Endothelial cell of umbilical vein (primary cell): ENCODE measurements at regions not wholly inside any gene's neighbourhood (a gene's known extent, or its start where the extent isn't known, plus 50 kb on each side); places are given as distances from the start of the nearest gene placed in this dataset.

Source experiments
- BruUV-seq: library from RNA; stranded (reverse); fragments of 400-500 nt; replicated peaks from 2 replicates; lab custom pipeline; 2021; lab: Mats Ljungman, UMichigan
- CTCF ChIA-PET: fragments of 300-600, 350-600 bp; sonication (Branson Sonifier 250); formaldehyde crosslinking; loops from one replicate; lab custom pipeline; 2021; ENCODE audit warnings: antibody characterized with exemption, inconsistent platforms; lab: Charles Lee
- POLR2A ChIA-PET: fragments of 300-600, 350-600 bp; sonication (Branson Sonifier 250); formaldehyde crosslinking; loops from one replicate; lab custom pipeline; 2021; ENCODE audit warnings: antibody characterized with exemption, inconsistent platforms; lab: Charles Lee
- DNase-seq: peaks from one replicate; pipeline ENCODE4 v3.0.0-alpha.2; 2011; ENCODE audit warnings: low read depth, low spot score
- FAIRE-seq: peaks from 2 replicates; lab custom pipeline; 2011; peaks lifted over from hg19 to GRCh38; lab: Jason Lieb, UNC
- H2AFZ ChIP-seq: 2 replicates; pipeline ENCODE4 v1.6.0; 2012; ENCODE audit warnings: low read depth, low read length, control low read depth, inconsistent platforms
- H3K27ac ChIP-seq: 2 replicates; pipeline ENCODE4 v1.5.1; 2011; ENCODE audit warnings: low read depth, mild to moderate bottlenecking, control low read depth, low read length, moderate library complexity; ENCODE audit not compliant: insufficient read depth
- H3K27me3 ChIP-seq, 2 experiments: 2 replicates each; pipeline versions ENCODE4 v1.6.0 to v1.6.1; 2011; ENCODE audit warnings: low read length in 2 of 2, mixed read lengths in 1 of 2; ENCODE audit not compliant: control insufficient read depth in 2 of 2, insufficient read depth in 2 of 2
- H3K36me3 ChIP-seq, 2 experiments: 2 replicates in 1 of 2; 3 replicates in 1 of 2; pipeline ENCODE4 v1.5.1; 2011; ENCODE audit warnings: low read length in 2 of 2, mild to moderate bottlenecking in 1 of 2, moderate library complexity in 1 of 2; ENCODE audit not compliant: control insufficient read depth in 2 of 2, insufficient read depth in 2 of 2; ENCODE audit errors: extremely low read depth in 1 of 2
- H3K4me1 ChIP-seq: 3 replicates; pipeline ENCODE4 v1.5.1; 2011; ENCODE audit warnings: mild to moderate bottlenecking, low read length; ENCODE audit not compliant: control insufficient read depth, insufficient read depth; ENCODE audit errors: extremely low read depth
- H3K4me2 ChIP-seq: 2 replicates; pipeline ENCODE4 v1.6.1; 2011; ENCODE audit warnings: low read length, control low read depth, mixed read lengths; ENCODE audit not compliant: insufficient read depth
- H3K4me3 ChIP-seq, 3 experiments: fragments of 200-600 bp in 1 of 3; sonication (generic), shearing (Covaris generic) in 1 of 3; replicated peaks in 1 of 3; 2 replicates each; pipeline ENCODE4 v1.5.1; 2011 to 2016; ENCODE audit warnings: control low read depth in 3 of 3, low read length in 3 of 3, mild to moderate bottlenecking in 2 of 3, inconsistent platforms in 1 of 3, low read depth in 1 of 3, moderate library complexity in 1 of 3; ENCODE audit not compliant: insufficient read depth in 1 of 3
- H3K79me2 ChIP-seq: 2 replicates; pipeline ENCODE4 v1.6.0; 2012; ENCODE audit warnings: low read length, inconsistent platforms; ENCODE audit not compliant: control insufficient read depth, insufficient read depth
- H3K9ac ChIP-seq: replicated peaks from 2 replicates; pipeline ENCODE3; 2011; ENCODE audit warnings: low read length, control low read depth; ENCODE audit not compliant: insufficient read depth; ENCODE audit errors: extremely low read depth
- H3K9me1 ChIP-seq: replicated peaks from 3 replicates; pipeline ENCODE4 v1.6.0; 2011; ENCODE audit warnings: mild to moderate bottlenecking, low read length; ENCODE audit not compliant: control insufficient read depth, insufficient read depth; ENCODE audit errors: extremely low read depth
- H3K9me3 ChIP-seq: replicated peaks from 2 replicates; pipeline ENCODE4 v1.5.1; 2012; ENCODE audit warnings: low read length, inconsistent platforms; ENCODE audit not compliant: control insufficient read depth, insufficient read depth
- H4K20me1 ChIP-seq: replicated peaks from 2 replicates; pipeline ENCODE3; 2011; ENCODE audit warnings: mild to moderate bottlenecking, low read length; ENCODE audit not compliant: control insufficient read depth, insufficient read depth; ENCODE audit errors: extremely low read depth
- CTCF ChIP-seq, 2 donors: IDR thresholded peaks; 1 replicate in 1 of 2; 2 replicates in 1 of 2; pipeline ENCODE4 v1.5.1; 2011; ENCODE audit warnings: low read length in 2 of 2, mild to moderate bottlenecking in 2 of 2, moderate library complexity in 2 of 2, control low read depth in 1 of 2, inconsistent platforms in 1 of 2, low read depth in 1 of 2; ENCODE audit not compliant: insufficient read depth in 1 of 2; ENCODE audit errors: extremely low read depth in 1 of 2
- EZH2 ChIP-seq: IDR thresholded peaks from 2 replicates; pipeline ENCODE4 v1.6.1; 2012; ENCODE audit warnings: borderline replicate concordance, low read depth, mild to moderate bottlenecking, moderate library complexity, low read length, inconsistent platforms; ENCODE audit not compliant: severe bottlenecking
- FOS ChIP-seq: IDR thresholded peaks from 2 replicates; pipeline ENCODE4 v1.6.1; 2011; ENCODE audit warnings: mild to moderate bottlenecking, low read length, moderate library complexity, borderline replicate concordance; ENCODE audit not compliant: insufficient read depth
- GATA2 ChIP-seq: IDR thresholded peaks from 2 replicates; pipeline ENCODE4 v1.7.0; 2011; ENCODE audit warnings: low read depth, mild to moderate bottlenecking, moderate library complexity, mixed read lengths, low read length; ENCODE audit not compliant: insufficient read length, insufficient read depth
- JUN ChIP-seq: IDR thresholded peaks from 2 replicates; pipeline ENCODE4 v1.6.1; 2011; ENCODE audit warnings: borderline replicate concordance, low read depth; ENCODE audit not compliant: insufficient read length, insufficient read depth
- MAX ChIP-seq: IDR thresholded peaks from 2 replicates; pipeline ENCODE4 v1.6.1; 2011; ENCODE audit not compliant: insufficient read depth, insufficient read length
- MYC ChIP-seq: IDR thresholded peaks from one replicate; pipeline ENCODE4 v1.6.1; 2011; ENCODE audit warnings: mild to moderate bottlenecking, low read depth, low read length
- POLR2A ChIP-seq: IDR thresholded peaks from 2 replicates; pipeline ENCODE4 v1.6.1; 2012; ENCODE audit warnings: low read depth, mild to moderate bottlenecking, control low read depth, low read length
- POLR2AphosphoS5 ChIP-seq: IDR thresholded peaks from 2 replicates; pipeline ENCODE4 v1.6.1; 2012; ENCODE audit warnings: low read depth, mild to moderate bottlenecking, control low read depth, low read length, moderate library complexity; ENCODE audit not compliant: insufficient read depth
- dilution Hi-C: fragments of 300-500 bp; cut with MboI; formaldehyde crosslinking; loops from one replicate; pipeline ENCODE4 v1.15.0; 2019; ENCODE audit warnings: low sequenced_read_pairs; ENCODE audit not compliant: extremely low pct_ligation_motif_present
- intact Hi-C: fragments of 100-400 bp; cut with micrococcal nuclease; formaldehyde crosslinking; loops from one replicate; pipeline ENCODE4 v1.10.0; 2022

GRCh38 chr6:76866091-76866915, 597.0 kb downstream of the HTR1B start:
- no peaks in the 10 kb centered on the region for H3K4me1 ChIP-seq

More at GRCh38 chr6:76866091-76866915, 597.0 kb downstream of the HTR1B start:
- dilution Hi-C loops (no loop called here), intact Hi-C loops (loop anchor here (10.0 kb wide), 1 partner anchor 172 kb away; no protein-coding TSS in a partner anchor)
- H2AFZ ChIP-seq = no peak overlapping the region
- H3K9me3 ChIP-seq = no peaks in the 10 kb centered on the region
- TF ChIP-seq POLR2AphosphoS5 (no peak), MYC (no peak), FOS (no peak), GATA2 (no peak), CTCF (IDR thresholded peaks at IDR 0.05; ENCODE audit: extremely low read depth in 1 of 2, insufficient read depth in 1 of 2, low read depth in 1 of 2, low read length in 2 of 2) (no peak), MAX (no peak), JUN (no peak), EZH2 (no peak), POLR2A (no peak)
- FAIRE-seq = no peak
- ChIA-PET POLR2A (no interaction called here), CTCF (interaction anchor here (1.2 kb wide), 1 partner anchor 184 kb away, joined by 4 read pairs; no protein-coding TSS in a partner anchor)
- BruUV-seq = no TSS peak
- H3K27me3 ChIP-seq = no peaks in the 10 kb centered on the region
- H3K4me3 ChIP-seq = no peak overlapping the region
- DNase-seq = no peak
- H3K36me3 ChIP-seq = no peaks in the 10 kb centered on the region
- no peaks in the 10 kb centered on the region for H4K20me1 ChIP-seq
- H3K9me1 ChIP-seq = no peaks in the 10 kb centered on the region
- H3K9ac ChIP-seq = no peak overlapping the region
- H3K4me2 ChIP-seq = no peak overlapping the region
- no peak overlapping the region for H3K27ac ChIP-seq
- H3K79me2 ChIP-seq = no peaks in the 10 kb centered on the region
